ENCODE measurements at regions not wholly inside any gene's neighbourhood (a gene's known extent, or its start where the extent isn't known, plus 50 kb on each side); places are given as distances from the start of the nearest gene placed in this dataset.

- DNase-seq, result no peak
- peaks cover 17% of the 10 kb centered on the region for H3K27me3 ChIP-seq (ENCODE audit: control insufficient read depth, insufficient read depth, low read length)
- in situ Hi-C loops (cut with MboI; ENCODE audit: low sequenced_read_pairs), result no loop called here
- no peaks in the 10 kb centered on the region for H3K9me1 ChIP-seq (ENCODE audit: insufficient read depth, low read length)
- no peak overlapping the region for H2BK5ac ChIP-seq (ENCODE audit: low read depth, low read length, poor library complexity, severe bottlenecking)
- H3K4me3 ChIP-seq (ENCODE audit: insufficient read depth, low read depth, low read length), result no peak overlapping the region
- WGBS, 2 experiments (ENCODE audit: extremely low coverage in 2 of 2, insufficient read length in 1 of 2), result no CpG with 5 or more reads among the region's 4 CpGs
- no peak overlapping the region for H3K18ac ChIP-seq (ENCODE audit: low read depth, low read length)
- H4K91ac ChIP-seq (ENCODE audit: insufficient read depth, low read depth, low read length), result no peak overlapping the region
- dilution Hi-C loops (cut with HindIII; ENCODE audit: low sequenced_read_pairs, unreplicated experiment), result no loop called here
- POLR2A ChIA-PET (ENCODE audit: unreplicated experiment), result no interaction called here
- no peak overlapping the region for H3K23ac ChIP-seq (ENCODE audit: low read depth, low read length)
- no peak overlapping the region for H4K8ac ChIP-seq (ENCODE audit: low read depth in 2 of 2, low read length in 2 of 2)
- ATAC-seq (ENCODE audit: low read depth), result no peak
- H4K5ac ChIP-seq (ENCODE audit: low read depth, low read length), result no peak overlapping the region
- intact Hi-C loops (cut with micrococcal nuclease), result no loop called here
- H3K79me1 ChIP-seq (ENCODE audit: low read depth in 1 of 2, low read length in 2 of 2), result no peaks in the 10 kb centered on the region
- no peak overlapping the region for H2AFZ ChIP-seq (replicated peaks; ENCODE audit: low read length, poor library complexity)
- H2AK9ac ChIP-seq (replicated peaks; ENCODE audit: low read depth, low read length, poor library complexity), result no peak overlapping the region
- H3K27ac ChIP-seq (ENCODE audit: insufficient read depth, low read length), result no peak overlapping the region
- H3K36me3 ChIP-seq (ENCODE audit: control insufficient read depth, insufficient read depth, low read length), result no peaks in the 10 kb centered on the region
- H2BK120ac ChIP-seq (ENCODE audit: low read depth, low read length), result no peak overlapping the region
- H3K14ac ChIP-seq (replicated peaks; ENCODE audit: low read depth, low read length), result no peak overlapping the region
- H4K20me1 ChIP-seq (ENCODE audit: insufficient read depth, low read length), result no peaks in the 10 kb centered on the region
- no peak overlapping the region for H2AK5ac ChIP-seq (ENCODE audit: low read depth, low read length)
- no peaks in the 10 kb centered on the region; the same call in 1 of the 2 replicates for H3K4me1 ChIP-seq (ENCODE audit: control insufficient read depth, insufficient read depth, low read length)
- H3K4ac ChIP-seq (ENCODE audit: low read depth, low read length), result no peak overlapping the region
- no peak overlapping the region for H3K9ac ChIP-seq (ENCODE audit: low read depth, low read length)
- TF ChIP-seq NFE2L2 (IDR thresholded peaks at IDR 0.05; ENCODE audit: low read depth, low read length), result no peak
- no peak overlapping the region for H3K4me2 ChIP-seq (ENCODE audit: low read depth, low read length)
- no peak overlapping the region for H2BK15ac ChIP-seq (ENCODE audit: low read depth, low read length)
- CTCF ChIA-PET, result no interaction called here
- H3K56ac ChIP-seq (ENCODE audit: extremely low read depth, insufficient read depth, low read length), result no peak overlapping the region
- no peaks in the 10 kb centered on the region for H3K9me3 ChIP-seq (ENCODE audit: control insufficient read depth, insufficient read depth, low read length)
- H2BK20ac ChIP-seq (ENCODE audit: low read depth, low read length), result no peak overlapping the region
- no TSS peak for BruUV-seq (replicated peaks)
These were observed 136.7 kb upstream of the SESN3 start for GRCh38 chr11:95367726-95368125.

Measured in IMR-90 (cell line).